ENCODE measurements at regions not wholly inside any gene's neighbourhood (a gene's known extent, or its start where the extent isn't known, plus 50 kb on each side); places are given as distances from the start of the nearest gene placed in this dataset.
A peak's percentile ranks its signal among the peaks of the same experiment; 100 is the strongest.

- no peak overlapping the region for H3K27ac ChIP-seq
- no peak for DNase-seq (ENCODE audit: low spot score)
- no peaks in the 10 kb centered on the region for H3K9me3 ChIP-seq
- H3K4me1 ChIP-seq: no peaks in the 10 kb centered on the region
- H3K36me3 ChIP-seq: no peaks in the 10 kb centered on the region
- no peaks in the 10 kb centered on the region for H3K27me3 ChIP-seq
- peak in 1 of 2 donors; percentile 51 for TF ChIP-seq CTCF (IDR thresholded peaks at IDR 0.05)
- H3K4me3 ChIP-seq: no peak overlapping the region
Measured at GRCh38 chr11:131217313-131218310, 152.8 kb upstream of the NTM start.

- Histone ChIP-seq H3K27ac (no peak overlapping the region), H3K4me1 (no peaks in the 10 kb centered on the region), H3K27me3 (no peaks in the 10 kb centered on the region), H3K4me3 (no peak overlapping the region), H3K36me3 (no peaks in the 10 kb centered on the region), H3K9me3 (no peaks in the 10 kb centered on the region)
- TF ChIP-seq CTCF (IDR thresholded peaks at IDR 0.05): no peak
- DNase-seq (ENCODE audit: low spot score): no peak
Measured at GRCh38 chr11:131218542-131218941, 151.9 kb upstream of the NTM start.

- no peak overlapping the region for H3K4me3 ChIP-seq
- DNase-seq (ENCODE audit: low spot score): no peak
- no peaks in the 10 kb centered on the region for H3K27me3 ChIP-seq
- TF ChIP-seq CTCF (IDR thresholded peaks at IDR 0.05): no peak
- H3K4me1 ChIP-seq: no peaks in the 10 kb centered on the region
- H3K27ac ChIP-seq: no peak overlapping the region
- peaks cover 0 to 1% of the 10 kb centered on the region in 2 donors for H3K9me3 ChIP-seq
- no peaks in the 10 kb centered on the region for H3K36me3 ChIP-seq
Measured at GRCh38 chr11:131219646-131220045, 150.8 kb upstream of the NTM start.

GRCh38 chr11:131223198-131223991, 147.0 kb upstream of the NTM start:
- Histone ChIP-seq H3K4me3 (no peak overlapping the region), H3K27me3 (no peaks in the 10 kb centered on the region), H3K4me1 (no peaks in the 10 kb centered on the region), H3K9me3 (peaks cover 0 to 11% of the 10 kb centered on the region in 2 donors), H3K27ac (no peak overlapping the region), H3K36me3 (no peaks in the 10 kb centered on the region)
- no peak for DNase-seq (ENCODE audit: low spot score)
- TF ChIP-seq CTCF (IDR thresholded peaks at IDR 0.05): no peak

- no peaks in the 10 kb centered on the region for H3K4me1 ChIP-seq
- H3K36me3 ChIP-seq: no peaks in the 10 kb centered on the region
- no peak for DNase-seq (ENCODE audit: low spot score)
- H3K9me3 ChIP-seq: peaks cover 0 to 11% of the 10 kb centered on the region in 2 donors
- no peak overlapping the region for H3K27ac ChIP-seq
- H3K4me3 ChIP-seq: no peak overlapping the region
- H3K27me3 ChIP-seq: no peaks in the 10 kb centered on the region
- no peak for TF ChIP-seq CTCF (IDR thresholded peaks at IDR 0.05)
Measured at GRCh38 chr11:131228378-131228777, 142.0 kb upstream of the NTM start.

Data from right atrium auricular region (tissue), 2 donors.